GM19240 (cell line): ENCODE measurements at regions not wholly inside any gene's neighbourhood (a gene's known extent, or its start where the extent isn't known, plus 50 kb on each side); places are given as distances from the start of the nearest gene placed in this dataset.

Experiments
- DNase-seq: peaks from one replicate; pipeline ENCODE4 v3.0.0; 2011; ENCODE audit warnings: low spot score; ENCODE audit not compliant: insufficient read length

DNA sequence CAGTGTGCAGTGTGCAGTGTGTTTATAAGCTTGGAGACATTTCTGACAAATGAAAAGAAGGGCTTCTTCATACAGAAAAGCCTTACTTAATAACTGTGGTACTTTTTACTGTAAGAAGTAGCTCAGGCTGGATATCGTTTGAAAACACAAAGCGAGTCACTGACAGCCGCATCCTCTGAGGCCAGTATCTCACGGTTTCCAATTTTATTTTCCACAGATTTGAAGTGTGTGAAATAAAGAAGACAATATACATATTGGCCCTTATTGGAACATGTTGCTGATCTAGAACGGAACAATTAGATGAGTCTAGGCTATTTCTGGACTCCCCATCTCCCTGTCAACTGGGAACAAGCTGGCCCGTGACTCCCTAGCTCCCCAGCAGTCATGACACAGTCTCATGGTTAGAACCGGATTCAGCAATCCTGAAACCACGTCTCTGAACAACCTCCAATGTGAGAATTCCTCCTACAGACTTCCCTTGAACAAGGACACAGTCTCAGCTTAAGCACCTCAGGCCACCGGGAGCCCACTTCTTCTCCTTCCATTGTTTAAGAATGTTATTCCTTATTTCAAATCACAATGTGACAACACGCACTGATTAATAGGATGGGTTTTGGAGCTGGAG, 484.5 kb downstream of the COG6 start:
- no peak for DNase-seq

DNA sequence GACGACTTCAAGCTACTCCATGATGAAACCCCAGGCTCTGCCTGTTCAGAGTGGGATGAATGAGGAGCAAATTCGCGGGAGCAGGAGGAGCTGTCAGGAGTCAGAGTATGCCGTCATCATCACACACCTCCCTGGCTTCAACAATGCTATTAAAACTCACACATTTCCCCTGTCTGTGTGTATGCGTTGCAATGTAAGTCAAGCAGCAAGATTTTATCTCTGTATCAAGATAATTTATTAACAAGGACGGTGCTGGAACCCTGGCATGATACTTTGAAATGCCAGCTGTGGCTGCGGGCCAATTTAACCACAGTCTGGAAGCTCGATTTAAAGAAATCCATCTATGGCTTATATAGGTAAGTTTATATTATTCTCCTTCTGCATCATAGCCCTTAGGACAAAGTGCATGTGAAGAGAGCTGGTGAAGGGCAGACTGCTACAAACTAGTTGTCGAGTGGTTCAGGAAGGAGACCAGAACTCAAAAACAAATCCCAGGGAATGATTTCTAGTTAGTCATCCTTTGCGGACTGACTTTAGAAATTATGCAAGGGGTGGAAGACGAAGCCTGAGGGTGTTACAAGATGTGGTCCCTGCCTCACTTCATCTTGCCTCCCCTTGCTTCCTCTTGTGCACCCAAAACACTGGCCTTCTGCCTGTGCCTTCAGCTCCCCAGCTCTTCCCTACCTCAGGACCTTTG, 486.5 kb downstream of the COG6 start:
- no peak for DNase-seq

DNA sequence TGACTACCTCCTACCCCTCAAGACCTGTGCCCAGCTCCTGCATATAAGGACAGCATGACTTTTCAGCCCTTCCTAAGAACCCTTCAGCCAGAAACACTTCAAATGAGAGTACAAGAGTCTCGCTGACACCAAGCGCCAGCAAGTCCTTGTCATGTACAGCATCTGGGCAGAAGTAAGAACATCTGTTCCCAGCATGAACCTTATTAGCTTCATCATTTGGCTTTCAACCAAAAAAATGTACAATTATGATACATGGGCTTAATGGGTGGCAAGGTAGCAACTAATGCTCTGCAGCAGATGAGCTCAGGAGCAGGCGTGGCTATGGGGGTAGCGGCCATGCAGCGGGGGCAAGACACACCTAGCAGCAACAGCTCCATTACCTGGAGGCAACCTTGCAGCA, 487.6 kb downstream of the COG6 start:
- DNase-seq, result no peak

DNA sequence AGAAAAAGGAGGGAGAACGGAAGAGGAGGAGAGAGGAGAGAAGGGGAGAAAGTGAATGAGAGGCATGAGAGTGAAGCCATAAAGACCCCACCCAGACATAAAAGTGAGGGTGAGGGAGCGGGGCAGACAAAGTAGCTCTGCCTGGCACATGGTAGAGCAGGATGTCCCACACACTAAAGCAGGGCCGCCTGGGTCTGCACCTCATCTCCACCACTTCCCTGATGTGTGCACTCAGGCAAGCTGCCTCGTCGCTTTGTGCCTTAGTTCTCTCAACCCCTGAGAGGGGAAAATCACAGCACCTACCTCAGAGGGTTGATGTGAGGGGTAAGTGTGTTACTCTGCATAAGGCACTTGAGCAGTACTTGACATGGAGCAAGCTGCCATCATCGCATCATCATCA, 488.1 kb downstream of the COG6 start:
- no peak for DNase-seq

DNA sequence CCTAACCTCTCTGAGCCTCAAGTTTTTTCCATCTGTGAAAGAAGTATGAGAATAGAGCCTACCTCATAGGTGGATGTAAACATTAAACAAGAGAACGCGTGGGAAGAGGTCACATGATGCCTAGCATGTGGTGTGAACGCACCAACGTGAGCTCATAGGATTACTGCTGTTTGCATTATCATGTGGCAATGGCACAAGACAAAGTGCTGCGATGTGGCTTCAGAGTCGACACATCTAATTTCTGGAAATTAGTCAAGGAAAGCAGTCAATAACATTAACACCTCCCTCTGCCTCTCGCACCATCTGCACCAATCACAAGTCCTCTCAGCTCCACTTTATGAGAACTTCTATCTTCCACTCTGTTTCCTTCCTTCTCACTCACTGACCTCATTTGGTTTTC, 489.7 kb downstream of the COG6 start:
- no peak for DNase-seq

DNA sequence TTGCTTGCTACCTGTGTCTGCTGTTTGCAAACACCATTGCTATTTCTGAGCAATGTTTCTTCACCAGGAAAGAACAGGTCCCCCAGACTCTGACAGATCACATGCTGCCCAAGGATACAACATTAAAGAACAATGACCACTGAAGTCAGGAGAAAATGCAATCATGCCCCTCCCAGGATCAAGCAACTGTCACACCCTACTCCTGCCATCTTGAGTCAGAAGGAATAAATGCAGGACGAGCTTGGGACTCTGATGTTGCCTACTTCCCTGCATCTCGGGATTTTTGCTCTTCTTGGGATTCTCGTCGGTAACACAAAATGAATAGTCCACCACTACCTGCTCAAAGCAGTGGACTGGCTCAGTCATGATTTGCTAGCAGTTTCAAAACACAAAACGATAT, 490.6 kb downstream of the COG6 start:
- DNase-seq, result no peak

DNA sequence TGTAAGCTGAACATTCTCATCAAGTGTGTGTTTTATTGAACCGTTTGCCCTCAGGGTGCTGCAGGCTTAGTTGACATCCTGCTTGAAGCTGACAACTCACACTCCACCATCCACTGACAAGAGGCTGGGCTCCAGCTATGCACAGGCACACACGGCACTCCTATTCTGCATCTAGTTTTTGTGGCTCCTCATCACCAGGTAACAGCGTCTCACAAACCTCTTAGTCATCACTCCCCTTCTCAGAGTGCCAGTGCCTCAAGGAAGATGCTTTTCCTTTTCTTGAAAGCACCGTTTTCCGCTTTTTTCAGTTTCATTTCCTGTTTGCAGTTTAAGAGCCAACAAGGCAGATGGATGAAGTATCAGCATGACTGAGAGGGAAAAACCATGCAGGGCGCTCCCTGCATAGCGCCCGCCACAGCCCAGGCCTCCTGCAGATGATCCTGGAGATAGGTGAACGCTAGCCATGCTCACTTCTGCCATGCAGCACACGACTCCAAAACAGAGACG, 491.2 kb downstream of the COG6 start:
- DNase-seq, result no peak

DNA sequence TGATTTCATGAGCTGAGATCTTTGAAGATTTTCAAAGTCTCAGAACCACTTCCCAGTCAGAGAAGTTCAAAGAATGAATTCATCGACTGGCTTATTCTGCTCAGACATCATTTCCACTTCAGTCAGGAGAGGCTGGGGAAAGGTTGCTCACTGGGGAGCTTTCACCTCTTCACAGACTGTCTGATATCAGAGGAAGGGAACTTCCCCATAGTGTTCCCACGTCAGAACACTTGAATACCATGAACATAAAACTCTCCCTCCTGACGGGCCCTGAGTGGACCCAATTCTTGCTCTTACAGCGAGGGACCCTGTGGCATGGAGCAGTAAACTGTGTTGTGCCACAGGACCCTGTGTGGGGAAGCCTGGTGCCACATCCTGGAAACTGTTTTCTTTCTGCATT, 492.6 kb downstream of the COG6 start:
- DNase-seq, result no peak

DNA sequence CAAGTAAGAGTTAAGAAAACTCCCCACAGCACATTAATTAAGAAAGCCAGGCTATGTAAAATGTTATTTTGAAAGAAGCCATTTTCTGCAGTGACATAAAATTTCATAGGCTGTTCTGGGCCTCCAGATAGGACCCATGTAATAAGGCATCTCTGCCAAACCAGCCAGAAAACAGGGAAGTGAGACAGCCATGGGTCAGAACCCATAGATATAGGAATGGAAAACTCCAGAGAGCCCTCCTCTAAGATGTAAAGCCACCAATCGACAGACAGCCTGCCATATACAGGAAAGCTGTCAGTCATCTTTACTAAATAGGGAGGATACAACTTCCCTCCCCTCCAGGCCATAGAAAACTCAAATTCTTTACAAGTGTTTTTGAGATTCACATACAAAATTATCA, 493.3 kb downstream of the COG6 start:
- DNase-seq, result no peak

DNA sequence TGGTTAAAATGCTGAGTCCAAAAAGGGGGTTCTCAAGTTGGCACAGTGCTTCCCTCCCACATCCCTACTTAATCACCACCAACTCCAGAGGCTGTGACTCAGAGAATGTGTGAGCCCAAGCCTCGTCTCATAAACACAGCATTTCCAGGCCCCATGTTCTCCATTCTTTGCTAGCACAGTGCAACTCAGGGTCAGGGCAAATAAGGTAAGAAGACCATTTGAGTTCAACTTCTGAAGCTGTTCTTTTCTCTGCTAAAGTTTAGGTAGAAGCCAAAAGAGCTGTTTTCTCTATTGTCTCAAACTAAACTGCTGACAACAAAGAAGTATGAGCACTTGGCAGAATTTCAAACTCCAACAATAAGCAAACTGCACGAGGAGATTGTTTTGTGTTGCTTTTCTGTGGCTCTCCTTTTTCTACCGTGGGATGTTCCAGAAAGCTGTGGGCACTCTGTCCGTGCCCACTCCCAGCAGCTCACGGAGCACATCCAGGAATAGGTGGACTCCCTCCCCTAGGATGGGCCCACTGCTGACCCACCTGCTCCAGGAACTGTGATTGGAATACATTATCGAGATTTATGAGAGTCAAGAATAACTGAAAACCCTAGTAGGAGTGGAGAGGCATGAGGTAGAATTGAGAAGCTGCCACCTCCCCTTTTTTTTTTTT, 494.3 kb downstream of the COG6 start:
- no peak for DNase-seq

DNA sequence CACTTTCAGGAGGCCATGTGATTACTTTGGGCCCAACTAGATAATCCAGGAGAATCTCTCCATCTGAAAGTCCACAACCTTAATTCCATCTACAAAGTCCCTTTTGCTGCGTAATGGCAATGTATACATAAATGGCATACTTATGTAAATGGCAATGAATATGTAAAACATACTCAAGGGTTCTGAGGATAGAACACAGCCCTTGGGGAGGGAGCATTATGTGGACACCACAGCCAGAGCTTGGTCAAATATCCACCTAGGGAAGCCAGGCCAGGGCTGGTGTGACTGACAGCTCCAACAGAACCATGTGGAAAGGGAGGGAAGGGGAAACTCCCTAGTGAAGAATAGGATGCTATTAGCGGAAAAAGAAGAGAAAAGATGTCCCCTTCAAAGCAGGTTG, 496.2 kb downstream of the COG6 start:
- DNase-seq, result no peak

DNA sequence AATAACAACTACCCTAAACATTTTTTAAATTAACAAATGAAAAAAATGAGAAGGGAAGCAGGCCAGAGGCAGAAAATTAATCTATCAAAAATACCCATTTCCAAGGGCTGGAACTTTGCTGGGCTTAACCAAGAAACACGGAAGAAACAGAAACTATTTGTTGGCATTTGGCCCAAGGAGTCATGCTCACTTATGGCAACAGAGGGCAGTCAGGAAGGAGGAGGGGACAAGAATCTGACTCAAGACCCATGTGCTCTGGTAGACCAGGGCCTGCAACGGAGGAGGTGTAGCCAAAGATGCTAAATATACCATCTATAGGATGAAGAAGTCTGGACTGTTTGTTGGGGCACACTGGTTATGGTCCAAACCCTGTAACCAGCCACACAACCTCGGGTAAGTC, 496.7 kb downstream of the COG6 start:
- no peak for DNase-seq

DNA sequence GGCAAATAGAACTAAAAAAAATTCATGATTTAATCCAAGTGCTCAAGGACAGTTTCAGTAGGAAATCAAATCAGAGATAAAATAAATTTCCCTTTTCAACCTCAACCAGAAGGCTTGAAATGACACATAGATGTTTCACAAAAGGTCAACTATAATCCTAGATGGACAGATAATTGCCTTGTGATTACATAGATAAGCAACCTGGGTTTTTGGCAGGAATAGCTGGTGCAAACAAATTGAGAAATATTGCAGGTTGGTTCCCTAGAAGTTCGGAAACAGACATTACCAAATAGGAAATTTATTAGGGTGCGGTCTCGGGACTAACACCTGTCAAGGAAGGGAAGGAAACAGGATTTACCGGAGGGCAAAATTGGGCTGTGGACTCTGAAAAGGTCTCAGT, 497.5 kb downstream of the COG6 start:
- DNase-seq, result no peak

DNA sequence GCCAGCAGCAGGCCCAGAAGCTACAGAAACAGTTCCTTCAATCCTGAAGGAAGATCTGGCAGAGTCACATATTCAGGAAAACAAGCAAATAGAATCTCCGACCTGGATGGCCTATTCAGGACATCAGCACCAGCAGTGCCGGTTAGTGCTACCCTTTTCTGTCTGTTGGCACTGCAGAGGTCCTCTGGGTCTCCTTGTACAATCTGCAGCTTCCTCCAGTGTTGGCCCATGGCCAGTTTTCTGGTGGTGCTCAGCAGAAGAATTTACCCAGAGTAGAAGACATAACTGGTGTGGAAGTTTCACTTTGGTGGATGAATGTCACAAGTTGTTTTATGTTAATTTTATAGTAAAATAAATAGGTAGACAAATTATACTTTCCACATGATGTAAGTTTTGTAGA, 498.1 kb downstream of the COG6 start:
- DNase-seq, result no peak

DNA sequence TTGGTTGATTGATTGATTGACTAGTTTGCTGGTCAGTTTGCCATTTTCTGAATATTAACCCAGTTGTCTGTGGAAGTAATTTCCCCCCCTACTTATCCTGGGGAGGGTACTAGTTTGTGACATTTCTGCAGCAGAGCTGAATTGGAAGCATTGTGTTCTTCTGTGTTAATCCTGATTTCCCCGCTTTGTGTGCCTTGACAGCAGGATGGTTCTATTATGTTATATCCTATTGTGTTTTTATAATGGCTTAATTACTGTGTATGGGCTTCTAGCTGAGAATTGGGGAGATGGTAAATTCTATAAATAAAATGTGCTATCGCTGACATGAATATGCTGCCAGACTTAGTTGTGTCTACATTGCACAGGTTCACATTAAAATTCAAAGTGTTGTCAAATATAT, 499.7 kb downstream of the COG6 start:
- no peak for DNase-seq

DNA sequence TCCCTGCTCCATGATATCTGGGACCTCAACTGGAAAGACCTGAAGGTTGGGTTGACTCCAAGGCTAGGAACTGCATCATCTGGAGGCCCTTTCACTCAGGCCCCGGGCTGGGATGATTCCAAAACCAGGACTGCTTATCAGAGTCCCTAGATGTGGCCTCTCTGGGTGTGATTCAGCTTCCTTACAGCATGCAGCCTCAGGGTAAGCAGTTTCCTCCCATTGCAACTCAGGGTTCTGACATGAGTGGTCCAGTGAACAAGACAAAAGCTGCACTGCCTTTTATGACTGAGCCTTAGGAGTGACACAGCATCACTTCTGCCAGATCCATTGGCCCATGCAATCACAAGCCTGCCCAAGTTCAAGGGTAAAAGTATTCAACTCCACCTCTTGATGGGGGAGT, 502.8 kb downstream of the COG6 start:
- DNase-seq, result no peak

DNA sequence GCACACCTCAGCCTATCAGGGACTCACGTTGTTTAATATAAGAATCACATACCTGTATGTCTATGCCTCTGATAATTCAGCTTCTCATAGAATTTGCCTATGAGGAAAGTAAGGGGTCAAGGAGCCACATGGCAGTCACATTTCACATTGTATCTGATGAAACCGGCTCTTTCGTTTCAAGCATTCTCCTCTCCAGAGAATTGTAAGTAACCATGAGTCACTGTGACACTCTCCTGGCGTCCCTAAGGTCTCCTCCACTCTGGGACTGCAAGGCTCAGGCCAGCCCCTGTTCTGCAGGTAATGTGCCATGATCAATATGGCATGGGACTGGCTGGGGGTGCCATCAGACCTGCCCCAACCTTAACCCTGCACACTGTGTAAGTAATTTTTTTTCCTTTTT, 503.3 kb downstream of the COG6 start:
- no peak for DNase-seq

DNA sequence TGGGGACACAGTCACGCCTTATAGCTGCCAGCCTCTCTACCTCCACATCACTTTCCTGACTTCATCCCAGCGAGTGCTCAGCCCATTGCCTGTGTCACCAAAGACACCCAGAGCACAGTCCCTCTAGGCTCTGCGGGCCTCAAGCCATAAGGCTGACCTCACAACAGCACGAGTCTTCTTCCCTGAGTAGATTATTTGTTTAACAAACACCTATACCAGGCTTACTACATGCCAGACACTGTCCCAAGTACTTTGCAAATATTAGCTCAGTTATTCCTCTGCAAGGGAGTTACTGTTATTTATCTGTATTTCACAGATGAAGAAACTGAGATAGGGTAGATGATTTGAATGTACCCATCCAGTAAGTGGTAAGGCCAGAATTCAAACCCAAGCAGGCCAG, 504.3 kb downstream of the COG6 start:
- no peak for DNase-seq

DNA sequence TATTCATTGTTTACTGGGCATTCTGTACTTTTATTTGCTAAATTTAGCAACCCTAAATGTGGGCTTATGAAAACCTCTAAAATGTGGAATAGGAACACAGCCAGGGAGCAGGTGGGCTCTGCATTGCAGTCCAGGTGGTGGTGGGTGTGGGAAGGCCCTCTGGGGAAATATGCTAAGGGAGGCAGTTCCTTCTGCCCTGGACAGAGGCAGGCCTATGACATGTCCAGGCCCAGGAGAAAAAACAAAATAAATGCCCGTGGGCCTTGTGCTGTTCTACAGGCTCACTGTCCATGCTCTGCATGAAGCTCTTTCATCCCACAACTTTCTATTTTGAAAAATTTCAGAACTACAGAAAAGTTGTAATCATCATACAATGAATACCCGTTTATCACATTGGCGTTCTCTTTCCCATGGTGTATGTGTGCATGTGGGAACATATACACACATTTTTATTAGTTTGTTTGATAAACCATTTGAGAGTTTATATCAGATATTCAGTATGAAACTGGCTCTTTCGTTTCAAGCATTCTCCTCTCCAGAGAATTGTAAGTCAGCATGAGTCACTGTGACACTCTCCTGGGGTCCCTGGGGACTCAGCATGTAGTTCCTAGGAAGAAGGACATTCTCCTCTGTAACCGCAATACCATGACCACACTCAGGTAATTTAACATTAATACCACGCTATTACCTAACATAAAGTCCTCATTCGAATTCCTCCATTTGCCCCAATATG, 505.3 kb downstream of the COG6 start:
- DNase-seq, result no peak

DNA sequence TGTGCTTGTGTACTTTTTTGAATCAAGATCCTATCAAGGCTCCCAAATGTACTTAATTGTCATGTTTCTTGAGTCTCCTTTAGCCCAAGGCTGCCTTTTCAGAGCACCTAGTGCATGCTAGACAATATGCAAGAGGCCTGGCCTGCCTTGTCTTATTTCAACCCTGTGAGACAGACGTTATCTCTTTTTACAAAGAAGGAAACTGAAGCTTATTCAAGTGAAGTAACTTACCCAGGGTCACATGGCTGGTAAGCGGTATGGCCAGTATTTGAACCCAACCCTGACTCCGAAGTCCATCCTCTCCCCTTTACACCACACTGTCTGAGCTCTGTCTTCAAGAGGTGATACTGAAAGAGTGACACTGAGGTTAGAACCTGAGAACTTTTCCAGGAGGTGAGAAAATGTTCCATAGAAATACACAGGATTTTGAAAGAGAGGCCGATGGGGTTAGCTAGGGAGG, 505.1 kb downstream of the FOXO1 start:
- no peak for DNase-seq

DNA sequence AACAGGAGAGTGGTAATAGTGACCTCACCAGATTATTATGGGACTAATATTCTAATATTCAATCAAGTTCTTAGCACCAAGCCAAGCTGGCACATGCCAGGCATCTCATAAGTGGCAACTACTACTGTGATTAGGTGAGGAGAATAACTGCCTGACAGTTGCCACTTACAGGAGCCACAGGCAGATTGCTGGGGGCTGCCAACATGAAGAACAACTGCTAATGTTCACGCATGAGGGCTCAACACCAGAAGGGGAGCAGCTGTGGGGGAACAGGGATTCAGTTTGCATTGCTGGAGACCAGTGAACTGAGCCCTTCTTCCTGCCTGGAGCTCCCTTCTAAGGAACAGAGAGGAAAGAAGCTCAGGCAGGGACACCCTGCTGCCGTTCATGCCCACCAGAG, 504.5 kb downstream of the FOXO1 start:
- DNase-seq, result no peak
